ENCODE measurements at regions not wholly inside any gene's neighbourhood (a gene's known extent, or its start where the extent isn't known, plus 50 kb on each side); places are given as distances from the start of the nearest gene placed in this dataset.

GRCh38 chr2:220877897-220878296 lies 694.2 kb downstream of the EPHA4 start:
- TF ChIP-seq, protein P1, sequence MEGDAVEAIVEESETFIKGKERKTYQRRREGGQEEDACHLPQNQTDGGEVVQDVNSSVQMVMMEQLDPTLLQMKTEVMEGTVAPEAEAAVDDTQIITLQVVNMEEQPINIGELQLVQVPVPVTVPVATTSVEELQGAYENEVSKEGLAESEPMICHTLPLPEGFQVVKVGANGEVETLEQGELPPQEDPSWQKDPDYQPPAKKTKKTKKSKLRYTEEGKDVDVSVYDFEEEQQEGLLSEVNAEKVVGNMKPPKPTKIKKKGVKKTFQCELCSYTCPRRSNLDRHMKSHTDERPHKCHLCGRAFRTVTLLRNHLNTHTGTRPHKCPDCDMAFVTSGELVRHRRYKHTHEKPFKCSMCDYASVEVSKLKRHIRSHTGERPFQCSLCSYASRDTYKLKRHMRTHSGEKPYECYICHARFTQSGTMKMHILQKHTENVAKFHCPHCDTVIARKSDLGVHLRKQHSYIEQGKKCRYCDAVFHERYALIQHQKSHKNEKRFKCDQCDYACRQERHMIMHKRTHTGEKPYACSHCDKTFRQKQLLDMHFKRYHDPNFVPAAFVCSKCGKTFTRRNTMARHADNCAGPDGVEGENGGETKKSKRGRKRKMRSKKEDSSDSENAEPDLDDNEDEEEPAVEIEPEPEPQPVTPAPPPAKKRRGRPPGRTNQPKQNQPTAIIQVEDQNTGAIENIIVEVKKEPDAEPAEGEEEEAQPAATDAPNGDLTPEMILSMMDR (IDR thresholded peaks at IDR 0.05): no peak
- H3K36me3 ChIP-seq: no peaks in the 10 kb centered on the region
- DNase-seq: no peak
- no peak overlapping the region for H3K4me3 ChIP-seq
- ATAC-seq: no peak
- no peak overlapping the region for H3K27ac ChIP-seq
- intact Hi-C loops (cut with DNase I): no loop called here
- no peaks in the 10 kb centered on the region for H3K9me3 ChIP-seq
- no peaks in the 10 kb centered on the region for H3K4me1 ChIP-seq
- no peaks in the 10 kb centered on the region for H3K27me3 ChIP-seq

GRCh38 chr2:220880623-220881596 lies 691.2 kb downstream of the EPHA4 start:
- H3K4me1 ChIP-seq: no peaks in the 10 kb centered on the region
- no peak overlapping the region for H3K4me3 ChIP-seq
- H3K27me3 ChIP-seq: no peaks in the 10 kb centered on the region
- ATAC-seq (no peak), DNase-seq (no peak)
- TF ChIP-seq, protein P1 (IDR thresholded peaks at IDR 0.05): no peak
- no peak overlapping the region for H3K27ac ChIP-seq
- no peaks in the 10 kb centered on the region for H3K36me3 ChIP-seq
- intact Hi-C loops (cut with DNase I): no loop called here
- no peaks in the 10 kb centered on the region for H3K9me3 ChIP-seq

GRCh38 chr2:220882507-220882906 lies 689.6 kb downstream of the EPHA4 start:
- Histone ChIP-seq H3K27me3 (no peaks in the 10 kb centered on the region), H3K27ac (no peak overlapping the region), H3K36me3 (no peaks in the 10 kb centered on the region), H3K4me3 (no peak overlapping the region), H3K4me1 (no peaks in the 10 kb centered on the region), H3K9me3 (no peaks in the 10 kb centered on the region)
- TF ChIP-seq, protein P1 (IDR thresholded peaks at IDR 0.05): no peak
- ATAC-seq: no peak
- DNase-seq: no peak
- intact Hi-C loops (cut with DNase I): no loop called here

DNA sequence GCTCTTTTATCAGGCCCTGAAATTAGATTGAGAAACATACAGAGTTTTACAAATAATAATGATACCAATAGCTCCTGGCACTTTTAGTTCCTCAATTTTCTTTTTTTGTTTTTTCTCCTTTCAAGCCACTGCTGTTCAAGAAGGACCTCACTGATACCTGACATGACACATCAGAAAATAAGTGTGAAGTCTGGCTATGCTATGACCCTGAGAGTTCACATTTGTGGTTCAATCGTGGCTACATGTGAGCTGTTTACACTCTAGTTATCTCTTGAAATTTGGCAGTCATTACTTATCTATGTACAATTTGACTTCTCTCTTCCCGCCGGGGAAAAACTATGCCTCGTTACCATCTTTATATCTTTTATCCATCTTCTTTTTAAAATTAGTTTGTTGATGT lies 686.5 kb downstream of the EPHA4 start:
- Histone ChIP-seq H3K36me3 (no peaks in the 10 kb centered on the region), H3K27ac (no peak overlapping the region), H3K4me1 (no peaks in the 10 kb centered on the region), H3K4me3 (no peak overlapping the region), H3K9me3 (no peaks in the 10 kb centered on the region), H3K27me3 (no peaks in the 10 kb centered on the region)
- DNase-seq: no peak
- TF ChIP-seq, protein P1 (IDR thresholded peaks at IDR 0.05): no peak
- no peak for ATAC-seq
- intact Hi-C loops (cut with DNase I): no loop called here

DNA sequence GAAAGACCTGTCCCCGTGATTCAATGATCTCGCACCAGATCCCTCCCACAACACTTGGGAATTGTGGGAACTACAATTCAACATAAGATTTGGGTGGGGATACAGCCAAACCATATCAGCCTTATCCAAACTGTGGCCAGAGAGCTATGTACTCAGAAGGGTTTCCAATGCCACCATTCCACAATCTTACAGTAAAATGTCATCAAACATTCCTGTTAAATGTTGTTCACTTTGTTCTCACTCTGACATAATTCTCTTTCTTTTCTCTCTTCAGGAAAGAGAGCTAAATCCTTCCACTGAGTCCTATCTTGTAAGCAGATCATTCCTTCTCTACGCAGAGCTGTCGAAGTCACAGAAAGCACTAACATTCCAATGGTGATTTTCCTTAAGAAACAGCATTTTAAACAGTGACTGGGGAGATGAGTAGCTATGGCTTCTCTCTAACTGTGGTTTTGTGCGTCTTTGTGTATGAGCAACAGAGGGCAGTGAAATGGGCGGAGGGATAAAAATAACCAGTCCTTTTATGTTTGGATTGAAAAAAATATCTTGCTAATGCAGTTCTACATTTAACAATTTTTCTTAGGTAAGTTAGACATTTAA lies 684.7 kb downstream of the EPHA4 start:
- no peak for DNase-seq
- Histone ChIP-seq H3K27me3 (no peaks in the 10 kb centered on the region), H3K27ac (no peak overlapping the region), H3K9me3 (no peaks in the 10 kb centered on the region), H3K4me1 (no peaks in the 10 kb centered on the region), H3K4me3 (no peak overlapping the region), H3K36me3 (no peaks in the 10 kb centered on the region)
- TF ChIP-seq, protein P1 (IDR thresholded peaks at IDR 0.05): no peak
- no peak for ATAC-seq
- intact Hi-C loops (cut with DNase I): no loop called here

Data from upper lobe of right lung (tissue), 1 donor.